NCI-H1436 treated with DMSO at 0.1 percent for 48 hours (cell line): ENCODE measurements at regions not wholly inside any gene's neighbourhood (a gene's known extent, or its start where the extent isn't known, plus 50 kb on each side); places are given as distances from the start of the nearest gene placed in this dataset.

Experiments
- DNase-seq: peaks from one replicate; lab custom pipeline; 2025; lab: John Stamatoyannopoulos, UW

GRCh38 chr10:131631619-131632018 is 269.2 kb upstream of the PPP2R2D start:
- DNase-seq: no peak

- DNase-seq: no peak
Measured at GRCh38 chr10:131635564-131636015, 265.2 kb upstream of the PPP2R2D start.

GRCh38 chr10:131636116-131636515 is 264.7 kb upstream of the PPP2R2D start:
- DNase-seq: no peak

- DNase-seq: no peak
Measured at GRCh38 chr10:131636841-131637724, 263.7 kb upstream of the PPP2R2D start.

- DNase-seq: no peak
Measured at GRCh38 chr10:131638049-131638879, 262.5 kb upstream of the PPP2R2D start.

- no peak for DNase-seq
Measured at GRCh38 chr10:131638880-131639278, 261.9 kb upstream of the PPP2R2D start.

- DNase-seq: no peak
Measured at GRCh38 chr10:131640045-131640644, 260.7 kb upstream of the PPP2R2D start.

GRCh38 chr10:131641231-131641630 is 259.6 kb upstream of the PPP2R2D start:
- DNase-seq: no peak

- no peak for DNase-seq
Measured at GRCh38 chr10:131641898-131642297, 258.9 kb upstream of the PPP2R2D start.

GRCh38 chr10:131642966-131643365 is 257.8 kb upstream of the PPP2R2D start:
- no peak for DNase-seq

GRCh38 chr10:131644289-131644688 is 256.5 kb upstream of the PPP2R2D start:
- no peak for DNase-seq

GRCh38 chr10:131644864-131645658 is 255.7 kb upstream of the PPP2R2D start:
- DNase-seq: no peak

- DNase-seq: no peak
Measured at GRCh38 chr10:131645756-131646155, 255.1 kb upstream of the PPP2R2D start.

GRCh38 chr10:131646551-131647525 is 254.0 kb upstream of the PPP2R2D start:
- no peak for DNase-seq

- DNase-seq: no peak
Measured at GRCh38 chr10:131647789-131648188, 253.0 kb upstream of the PPP2R2D start.

- DNase-seq: no peak
Measured at GRCh38 chr10:131648386-131649020, 252.3 kb upstream of the PPP2R2D start.

- DNase-seq: no peak
Measured at GRCh38 chr10:131649617-131650016, 251.2 kb upstream of the PPP2R2D start.

GRCh38 chr10:131650169-131650705 is 250.6 kb upstream of the PPP2R2D start:
- no peak for DNase-seq

GRCh38 chr10:131650771-131651673 is 249.8 kb upstream of the PPP2R2D start:
- no peak for DNase-seq
